ENCODE measurements at regions not wholly inside any gene's neighbourhood (a gene's known extent, or its start where the extent isn't known, plus 50 kb on each side); places are given as distances from the start of the nearest gene placed in this dataset.

GRCh38 chr5:156137071-156137869, 189.7 kb upstream of the SGCD start:
- TF ChIP-seq CTCF (IDR thresholded peaks at IDR 0.05): no peak
- no peak for TF ChIP-seq POLR2A (IDR thresholded peaks at IDR 0.05)
